H9 (cell line): ENCODE measurements at regions not wholly inside any gene's neighbourhood (a gene's known extent, or its start where the extent isn't known, plus 50 kb on each side); places are given as distances from the start of the nearest gene placed in this dataset.

ENCODE experiments used
- DNase-seq: peaks from one replicate; pipeline ENCODE4 v3.0.0-alpha.2; 2017
- H2AFZ ChIP-seq: one replicate; pipeline ENCODE4 v1.6.1; 2013; ENCODE audit warnings: mild to moderate bottlenecking, low read length, control low read depth, moderate library complexity
- H2AK5ac ChIP-seq: 2 replicates; pipeline ENCODE4 v1.6.1; 2013; ENCODE audit warnings: low read length, control low read depth, mixed read lengths; ENCODE audit not compliant: insufficient read length
- H2BK120ac ChIP-seq: one replicate; pipeline ENCODE4 v1.6.1; 2013; ENCODE audit warnings: low read depth, mild to moderate bottlenecking, low read length, control low read depth, inconsistent platforms; ENCODE audit not compliant: poor library complexity, severe bottlenecking
- H2BK12ac ChIP-seq: 2 replicates; pipeline ENCODE4 v1.6.1; 2013; ENCODE audit warnings: low read length, control low read depth, mixed read lengths, low read depth; ENCODE audit not compliant: insufficient read length
- H2BK15ac ChIP-seq: 2 replicates; pipeline ENCODE4 v1.6.1; 2013; ENCODE audit warnings: low read depth, low read length, control low read depth
- H2BK20ac ChIP-seq: one replicate; pipeline ENCODE4 v1.6.1; 2013; ENCODE audit warnings: low read depth, mild to moderate bottlenecking, low read length, control low read depth, inconsistent platforms; ENCODE audit not compliant: poor library complexity, severe bottlenecking
- H2BK5ac ChIP-seq: 2 replicates; pipeline ENCODE4 v1.6.1; 2013; ENCODE audit warnings: low read length, control low read depth, mixed read lengths; ENCODE audit not compliant: insufficient read length
- H3K14ac ChIP-seq: 2 replicates; pipeline ENCODE4 v1.6.1; 2013; ENCODE audit warnings: low read length, control low read depth; ENCODE audit not compliant: insufficient read depth
- H3K18ac ChIP-seq: 2 replicates; pipeline ENCODE4 v1.6.1; 2013; ENCODE audit warnings: low read depth, mild to moderate bottlenecking, mixed read lengths, low read length, control low read depth; ENCODE audit not compliant: insufficient read length
- H3K23ac ChIP-seq: 2 replicates; pipeline ENCODE4 v1.6.1; 2013; ENCODE audit warnings: low read length, control low read depth, mixed read lengths, low read depth; ENCODE audit not compliant: insufficient read length
- H3K23me2 ChIP-seq: 2 replicates; pipeline ENCODE4 v1.6.1; 2013; ENCODE audit warnings: low read depth, mild to moderate bottlenecking, mixed read lengths, low read length, control low read depth; ENCODE audit not compliant: insufficient read length, poor library complexity, severe bottlenecking
- H3K27ac ChIP-seq: 2 replicates; pipeline ENCODE4 v1.5.1; 2013; ENCODE audit warnings: low read length, control low read depth, mixed read lengths, low read depth; ENCODE audit not compliant: insufficient read length
- H3K27me3 ChIP-seq: 2 replicates; pipeline ENCODE4 v1.6.1; 2013; ENCODE audit warnings: low read length, control low read depth, inconsistent platforms; ENCODE audit not compliant: insufficient read depth
- H3K4ac ChIP-seq: 2 replicates; pipeline ENCODE4 v1.6.1; 2013; ENCODE audit warnings: low read depth, mild to moderate bottlenecking, control low read depth, inconsistent platforms, low read length, moderate library complexity
- H3K4me1 ChIP-seq: 2 replicates; pipeline ENCODE4 v1.6.1; 2013; ENCODE audit warnings: low read length, control low read depth, inconsistent platforms; ENCODE audit not compliant: insufficient read depth
- H3K4me2 ChIP-seq: 2 replicates; pipeline ENCODE4 v1.6.1; 2013; ENCODE audit warnings: low read length, control low read depth, mixed read lengths; ENCODE audit not compliant: insufficient read length, insufficient read depth
- H3K56ac ChIP-seq: 2 replicates; pipeline ENCODE4 v1.6.1; 2013; ENCODE audit warnings: low read depth, mild to moderate bottlenecking, mixed read lengths, low read length, control low read depth; ENCODE audit not compliant: insufficient read length
- H3K79me1 ChIP-seq: 2 replicates; pipeline ENCODE4 v1.6.1; 2013; ENCODE audit warnings: low read depth, mild to moderate bottlenecking, moderate library complexity, low read length, control low read depth, inconsistent platforms; ENCODE audit not compliant: insufficient read depth, poor library complexity, severe bottlenecking
- H3K79me2 ChIP-seq: 2 replicates; pipeline ENCODE4 v1.6.1; 2013; ENCODE audit warnings: low read length, control low read depth, inconsistent platforms; ENCODE audit not compliant: insufficient read depth
- H3K9ac ChIP-seq: 2 replicates; pipeline ENCODE4 v1.6.1; 2013; ENCODE audit warnings: low read length, control low read depth, mixed read lengths; ENCODE audit not compliant: insufficient read length; ENCODE audit errors: extremely low read depth
- H3K9me3 ChIP-seq: one replicate; pipeline ENCODE4 v1.6.1; 2013; ENCODE audit warnings: low read depth, low read length, inconsistent platforms; ENCODE audit not compliant: control insufficient read depth
- H3T11ph ChIP-seq: one replicate; pipeline ENCODE4 v1.6.1; 2013; ENCODE audit warnings: mild to moderate bottlenecking, low read length, control low read depth, inconsistent platforms
- H4K20me1 ChIP-seq: one replicate; pipeline ENCODE4 v1.6.1; 2013; ENCODE audit not compliant: control insufficient read depth, insufficient read length, insufficient read depth
- H4K5ac ChIP-seq: 2 replicates; pipeline ENCODE4 v1.6.1; 2013; ENCODE audit warnings: low read depth, mild to moderate bottlenecking, mixed read lengths, low read length, control low read depth; ENCODE audit not compliant: insufficient read length
- H4K8ac ChIP-seq: replicated peaks from 2 replicates; pipeline ENCODE4 v1.6.1; 2013; ENCODE audit warnings: low read length, control low read depth, mixed read lengths, low read depth; ENCODE audit not compliant: insufficient read length
- H4K91ac ChIP-seq: 2 replicates; pipeline ENCODE4 v1.6.1; 2013; ENCODE audit warnings: low read depth, mild to moderate bottlenecking, moderate library complexity, mixed read lengths, low read length, control low read depth; ENCODE audit not compliant: insufficient read length
- H3K27ac Mint-ChIP-seq, 3 experiments: 2 replicates in 2 of 3; 3 replicates in 1 of 3; pipeline ENCODE4 v1.8.0; 2020 to 2021; ENCODE audit warnings: mixed read lengths in 3 of 3, mild to moderate bottlenecking in 1 of 3, moderate library complexity in 1 of 3
- H3K27me3 Mint-ChIP-seq: 2 replicates; pipeline ENCODE4 v1.8.0; 2021; ENCODE audit warnings: low read depth, mild to moderate bottlenecking, moderate library complexity, mixed read lengths
- H3K36me3 Mint-ChIP-seq, 3 experiments: 2 replicates in 2 of 3; 3 replicates in 1 of 3; pipeline ENCODE4 v1.8.0; 2020 to 2021; ENCODE audit warnings: low read depth in 3 of 3, mixed read lengths in 3 of 3; ENCODE audit not compliant: insufficient read depth in 1 of 3
- H3K4me1 Mint-ChIP-seq, 2 experiments: 2 replicates each; pipeline ENCODE4 v1.8.0; 2020; ENCODE audit warnings: mixed read lengths in 2 of 2
- H3K4me3 Mint-ChIP-seq, 2 experiments: 2 replicates in 1 of 2; 3 replicates in 1 of 2; pipeline ENCODE4 v1.8.0; 2020 to 2021; ENCODE audit warnings: mild to moderate bottlenecking in 2 of 2, mixed read lengths in 2 of 2, moderate library complexity in 1 of 2
- H3K9me3 Mint-ChIP-seq, 2 experiments: 2 replicates in 1 of 2; 3 replicates in 1 of 2; pipeline ENCODE4 v1.8.0; 2020; ENCODE audit warnings: mild to moderate bottlenecking in 2 of 2, mixed read lengths in 2 of 2, moderate library complexity in 1 of 2
- WGBS: extraction: QIAGEN DNeasy Blood & Tissue Kit; methylation state at CpG from one replicate; pipeline ENCODE4 v1.1.7; 2013; ENCODE audit warnings: missing lambda C conversion rate, low lambda C conversion rate, mixed read lengths; ENCODE audit not compliant: insufficient read length; ENCODE audit errors: extremely low coverage; 5-methylcytosine and 5-hydroxymethylcytosine counted together
- TF ChIP-seq, protein P1 (sequence below): fragments of 200-600 bp; sonication (generic); conservative IDR thresholded peaks from 3 replicates; pipeline ENCODE4 v1.8.0; 2021; ENCODE audit warnings: antibody characterized with exemption, mild to moderate bottlenecking

DNA sequence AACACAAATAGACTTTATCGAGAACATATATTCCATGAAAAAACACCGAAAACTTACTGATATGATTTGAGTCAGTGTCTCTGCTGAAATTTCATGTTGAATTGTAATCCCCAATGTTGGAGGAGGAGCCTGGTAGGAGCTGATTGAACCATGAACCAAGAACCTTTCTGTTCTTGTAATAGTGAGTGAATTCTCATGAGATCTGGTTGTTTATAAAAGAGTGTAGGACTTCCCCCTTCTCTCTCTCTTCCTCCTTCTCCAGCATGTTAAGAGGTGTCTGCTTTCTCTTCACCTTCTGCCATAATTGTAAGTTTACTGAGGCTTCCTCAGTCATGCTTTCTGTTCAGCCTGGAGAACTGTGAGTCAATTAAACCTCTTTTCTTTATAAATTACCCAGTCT, 1289.3 kb upstream of the CITED2 start:
- no peaks in the 10 kb centered on the region for H3K79me2 ChIP-seq
- H3K23me2 ChIP-seq: no peaks in the 10 kb centered on the region
- no peak overlapping the region for H2BK120ac ChIP-seq
- no peak overlapping the region for H4K8ac ChIP-seq
- H3K4ac ChIP-seq: no peak overlapping the region
- H3K14ac ChIP-seq: no peak overlapping the region
- H4K91ac ChIP-seq: no peak overlapping the region
- no peaks in the 10 kb centered on the region for H4K20me1 ChIP-seq
- no peak overlapping the region for H2AK5ac ChIP-seq
- TF ChIP-seq, protein P1, sequence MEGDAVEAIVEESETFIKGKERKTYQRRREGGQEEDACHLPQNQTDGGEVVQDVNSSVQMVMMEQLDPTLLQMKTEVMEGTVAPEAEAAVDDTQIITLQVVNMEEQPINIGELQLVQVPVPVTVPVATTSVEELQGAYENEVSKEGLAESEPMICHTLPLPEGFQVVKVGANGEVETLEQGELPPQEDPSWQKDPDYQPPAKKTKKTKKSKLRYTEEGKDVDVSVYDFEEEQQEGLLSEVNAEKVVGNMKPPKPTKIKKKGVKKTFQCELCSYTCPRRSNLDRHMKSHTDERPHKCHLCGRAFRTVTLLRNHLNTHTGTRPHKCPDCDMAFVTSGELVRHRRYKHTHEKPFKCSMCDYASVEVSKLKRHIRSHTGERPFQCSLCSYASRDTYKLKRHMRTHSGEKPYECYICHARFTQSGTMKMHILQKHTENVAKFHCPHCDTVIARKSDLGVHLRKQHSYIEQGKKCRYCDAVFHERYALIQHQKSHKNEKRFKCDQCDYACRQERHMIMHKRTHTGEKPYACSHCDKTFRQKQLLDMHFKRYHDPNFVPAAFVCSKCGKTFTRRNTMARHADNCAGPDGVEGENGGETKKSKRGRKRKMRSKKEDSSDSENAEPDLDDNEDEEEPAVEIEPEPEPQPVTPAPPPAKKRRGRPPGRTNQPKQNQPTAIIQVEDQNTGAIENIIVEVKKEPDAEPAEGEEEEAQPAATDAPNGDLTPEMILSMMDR: no peak
- no peaks in the 10 kb centered on the region for H3K27me3 ChIP-seq
- no peak overlapping the region for H2BK5ac ChIP-seq
- Mint-ChIP-seq H3K36me3 (no peaks in the 10 kb centered on the region), H3K27ac (no peak overlapping the region), H3K27me3 (no peaks in the 10 kb centered on the region), H3K4me3 (no peak overlapping the region), H3K4me1 (no peaks in the 10 kb centered on the region), H3K9me3 (no peaks in the 10 kb centered on the region)
- no peak for DNase-seq
- no peaks in the 10 kb centered on the region for H3K79me1 ChIP-seq
- no peak overlapping the region for H4K5ac ChIP-seq
- no peak overlapping the region for H3K18ac ChIP-seq
- no peak overlapping the region for H3K23ac ChIP-seq
- no peak overlapping the region for H2AFZ ChIP-seq
- no peak overlapping the region for H3K4me2 ChIP-seq
- no peak overlapping the region for H2BK20ac ChIP-seq
- no CpG with 5 or more reads among the region's 2 CpGs for WGBS
- no peak overlapping the region for H3K9ac ChIP-seq
- H2BK15ac ChIP-seq: no peak overlapping the region
- H3K4me1 ChIP-seq: no peaks in the 10 kb centered on the region
- no peaks in the 10 kb centered on the region for H3K9me3 ChIP-seq
- no peak overlapping the region for H3K56ac ChIP-seq
- H2BK12ac ChIP-seq: no peak overlapping the region
- no peak overlapping the region for H3T11ph ChIP-seq
- no peak overlapping the region for H3K27ac ChIP-seq
